Spleen (tissue), 11 donors: ENCODE measurements at regions not wholly inside any gene's neighbourhood (a gene's known extent, or its start where the extent isn't known, plus 50 kb on each side); places are given as distances from the start of the nearest gene placed in this dataset.

Experiments
- DNase-seq: peaks from one replicate; pipeline ENCODE4 v3.0.0-alpha.2; 2020
- H3K27ac ChIP-seq, 8 donors: fragments of 200-600 bp; sonication (generic) in 7 of 8; 1 replicate in 4 of 8; 2 replicates in 4 of 8; pipeline versions ENCODE4 v1.5.0 to v1.8.0; 2016 to 2021; ENCODE audit warnings: inconsistent platforms in 4 of 8, mild to moderate bottlenecking in 4 of 8, moderate library complexity in 1 of 8
- H3K27me3 ChIP-seq, 7 donors: fragments of 200-600 bp; sonication (generic) in 6 of 7; replicated peaks in 1 of 7; 1 replicate in 4 of 7; 2 replicates in 3 of 7; pipeline versions ENCODE4 v1.5.0 to v1.8.0; 2016 to 2021; ENCODE audit warnings: inconsistent platforms in 3 of 7, mild to moderate bottlenecking in 1 of 7
- H3K36me3 ChIP-seq, 6 donors: fragments of 200-600 bp; sonication (generic) in 5 of 6; 1 replicate in 4 of 6; 2 replicates in 2 of 6; pipeline versions ENCODE4 v1.5.0 to v1.8.0; 2016 to 2021; ENCODE audit warnings: inconsistent platforms in 2 of 6
- H3K4me1 ChIP-seq, 6 donors: fragments of 200-600 bp; sonication (generic) in 5 of 6; 1 replicate in 3 of 6; 2 replicates in 3 of 6; pipeline versions ENCODE4 v1.5.0 to v1.8.0; 2016 to 2021; ENCODE audit warnings: inconsistent platforms in 3 of 6
- H3K4me3 ChIP-seq, 8 donors: fragments of 200-600 bp; sonication (generic) in 7 of 8; 1 replicate in 4 of 8; 2 replicates in 4 of 8; pipeline versions ENCODE4 v1.5.0 to v1.8.0; 2016 to 2021; ENCODE audit warnings: inconsistent platforms in 4 of 8, mild to moderate bottlenecking in 4 of 8, moderate library complexity in 2 of 8
- H3K9me3 ChIP-seq, 8 donors: fragments of 200-600 bp; sonication (generic) in 7 of 8; 1 replicate in 4 of 8; 2 replicates in 4 of 8; pipeline versions ENCODE4 v1.5.0 to v1.8.0; 2016 to 2021; ENCODE audit warnings: inconsistent platforms in 4 of 8
- POLR2A ChIP-seq, 3 donors: fragments of 450-650 bp; IDR thresholded peaks; one replicate each; pipeline ENCODE4 v1.5.1; 2017; ENCODE audit warnings: antibody characterized with exemption in 3 of 3, mild to moderate bottlenecking in 1 of 3
- POLR2AphosphoS5 ChIP-seq, 3 donors: sonication (generic); formaldehyde crosslinking; IDR thresholded peaks; one replicate each; pipeline ENCODE4 v1.5.1; 2017; ENCODE audit warnings: antibody characterized with exemption in 3 of 3
- WGBS, 5 donors: extraction: QIAGEN DNeasy Blood & Tissue Kit in 3 of 5; methylation state at CpG; one replicate each; pipeline versions ENCODE4 v1.1.5 to v1.1.7; 2013 to 2018; 5-methylcytosine and 5-hydroxymethylcytosine counted together
- intact Hi-C: fragments of 100-400 bp; cut with DNase I; formaldehyde crosslinking; loops from one replicate; pipeline ENCODE4 v1.15.0; 2023; ENCODE audit warnings: low total_unique reads
- TF ChIP-seq, protein P1 (sequence below), 11 experiments: fragments of 200-600 bp in 7 of 11; fragments of 450-650 bp in 4 of 11; sonication (generic) in 4 of 11; IDR thresholded peaks in 8 of 11; conservative IDR thresholded peaks in 3 of 11; 1 replicate in 7 of 11; 2 replicates in 4 of 11; pipeline versions ENCODE4 v1.4.0 to v1.8.0; 2016 to 2021; ENCODE audit warnings: antibody characterized with exemption in 11 of 11, inconsistent platforms in 4 of 11, mild to moderate bottlenecking in 1 of 11
- donor health status: healthy with polysubstance abuse.
- donor health status: DM: no; HTN: no; CAD: no; lungs with moderate emphysema.
- donor health status: DM: no; HTN: no; CAD: no.
- donor health status: Bipolar disorder and iron deficiency.
- donor health status: healthy.
- donor health status: DM: no; HTN: no; CAD: no.
- donor health status: DM: yes; HTN: yes; CAD: no.

DNA sequence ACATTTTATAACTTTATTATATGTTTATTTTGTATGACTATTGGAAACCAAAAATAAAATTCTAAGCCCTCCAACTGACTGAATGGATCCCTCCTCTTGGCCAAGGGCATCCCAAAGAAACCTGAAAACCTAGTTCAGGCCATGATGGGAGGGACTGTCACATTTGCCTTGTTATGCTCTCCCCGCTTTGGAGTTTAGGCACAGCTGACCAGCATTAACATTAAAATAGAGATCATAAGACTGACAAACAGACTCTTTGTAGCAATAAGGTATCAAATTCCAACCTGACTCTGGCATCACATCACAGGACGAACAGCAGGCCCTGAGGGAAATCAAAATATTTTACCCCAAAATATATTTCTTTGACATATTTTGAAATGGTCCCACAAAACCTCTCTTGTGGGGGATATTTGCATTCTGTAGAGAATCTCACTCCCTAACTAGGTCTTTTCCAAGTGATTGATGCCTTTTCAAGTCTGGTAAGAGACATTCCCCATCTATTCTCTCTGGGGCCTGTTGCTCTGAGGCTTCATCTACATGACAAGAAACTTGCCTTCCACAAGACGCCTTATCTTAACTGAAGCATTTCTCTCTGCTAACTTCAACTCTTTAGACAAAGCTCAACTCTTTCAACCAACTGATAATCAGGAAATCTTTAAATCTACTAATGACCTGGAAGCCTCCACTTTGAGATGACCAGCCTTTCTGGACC lies 81.8 kb upstream of the PRR23E start:
- TF ChIP-seq POLR2AphosphoS5 (IDR thresholded peaks at IDR 0.05), result no peak
- TF ChIP-seq POLR2A (IDR thresholded peaks at IDR 0.05), result no peak
- TF ChIP-seq, protein P1, sequence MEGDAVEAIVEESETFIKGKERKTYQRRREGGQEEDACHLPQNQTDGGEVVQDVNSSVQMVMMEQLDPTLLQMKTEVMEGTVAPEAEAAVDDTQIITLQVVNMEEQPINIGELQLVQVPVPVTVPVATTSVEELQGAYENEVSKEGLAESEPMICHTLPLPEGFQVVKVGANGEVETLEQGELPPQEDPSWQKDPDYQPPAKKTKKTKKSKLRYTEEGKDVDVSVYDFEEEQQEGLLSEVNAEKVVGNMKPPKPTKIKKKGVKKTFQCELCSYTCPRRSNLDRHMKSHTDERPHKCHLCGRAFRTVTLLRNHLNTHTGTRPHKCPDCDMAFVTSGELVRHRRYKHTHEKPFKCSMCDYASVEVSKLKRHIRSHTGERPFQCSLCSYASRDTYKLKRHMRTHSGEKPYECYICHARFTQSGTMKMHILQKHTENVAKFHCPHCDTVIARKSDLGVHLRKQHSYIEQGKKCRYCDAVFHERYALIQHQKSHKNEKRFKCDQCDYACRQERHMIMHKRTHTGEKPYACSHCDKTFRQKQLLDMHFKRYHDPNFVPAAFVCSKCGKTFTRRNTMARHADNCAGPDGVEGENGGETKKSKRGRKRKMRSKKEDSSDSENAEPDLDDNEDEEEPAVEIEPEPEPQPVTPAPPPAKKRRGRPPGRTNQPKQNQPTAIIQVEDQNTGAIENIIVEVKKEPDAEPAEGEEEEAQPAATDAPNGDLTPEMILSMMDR (IDR thresholded peaks at IDR 0.05 in 8 of 11, conservative IDR thresholded peaks at IDR 0.05 in 3 of 11), result no peak
- intact Hi-C loops, result no loop called here
- Histone ChIP-seq H3K36me3 (no peaks in the 10 kb centered on the region), H3K27ac (no peak overlapping the region), H3K9me3 (peaks cover 2 to 29% (median 28%) of the 10 kb centered on the region in 8 donors), H3K4me1 (no peaks in the 10 kb centered on the region), H3K27me3 (no peaks in the 10 kb centered on the region), H3K4me3 (no peak overlapping the region)
- WGBS, 5 donors, result 65 to 81% (median 69%) methylated on average over 3 of the region's 3 CpGs
- DNase-seq, result no peak

DNA sequence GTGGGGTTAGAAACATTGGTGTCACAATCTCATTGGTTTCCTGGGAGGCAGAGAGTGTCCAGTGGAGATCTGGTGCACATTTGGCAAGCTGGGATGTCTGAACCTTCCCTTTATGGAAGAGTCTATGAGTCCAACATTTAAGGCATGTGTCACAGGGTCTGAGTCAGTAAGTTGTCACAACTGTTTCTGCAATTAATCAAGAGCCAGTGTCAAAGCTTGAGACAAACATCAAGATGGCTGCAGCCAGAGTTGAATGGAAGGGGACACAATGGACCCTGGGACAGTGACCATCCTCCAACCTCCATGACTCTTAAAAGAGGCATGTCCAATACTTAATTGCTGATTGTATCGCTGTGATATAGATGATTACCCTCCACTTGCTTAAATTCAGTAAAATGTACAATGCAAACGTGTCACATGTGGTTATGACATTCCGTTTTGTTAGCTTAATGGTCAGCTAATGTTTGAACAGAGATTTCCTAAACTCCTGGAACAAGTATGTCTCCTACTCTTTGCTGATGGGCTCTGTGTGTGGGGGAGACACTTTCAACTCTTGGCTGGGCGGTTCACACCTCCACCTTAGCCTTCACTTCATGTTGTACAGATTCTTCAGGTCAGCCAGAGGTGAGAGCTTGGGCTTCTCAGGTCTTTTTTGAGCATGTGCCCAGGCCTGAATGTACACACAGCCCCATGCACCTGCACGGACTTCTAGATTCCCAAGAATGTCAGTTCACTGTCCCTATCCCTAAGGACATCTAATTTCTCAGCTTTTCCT lies 79.9 kb upstream of the PRR23E start:
- H3K27me3 ChIP-seq, result no peaks in the 10 kb centered on the region
- H3K36me3 ChIP-seq, result no peaks in the 10 kb centered on the region
- no peak for DNase-seq
- peaks cover 2 to 29% (median 28%) of the 10 kb centered on the region in 8 donors for H3K9me3 ChIP-seq
- intact Hi-C loops, result no loop called here
- no peaks in the 10 kb centered on the region for H3K4me1 ChIP-seq
- 58 to 70% (median 61%) methylated on average over 5 of the region's 5 CpGs for WGBS, 5 donors
- no peak overlapping the region for H3K27ac ChIP-seq
- H3K4me3 ChIP-seq, result no peak overlapping the region
- TF ChIP-seq, protein P1 (IDR thresholded peaks at IDR 0.05 in 8 of 11, conservative IDR thresholded peaks at IDR 0.05 in 3 of 11), result no peak
- TF ChIP-seq POLR2AphosphoS5 (IDR thresholded peaks at IDR 0.05) (no peak), POLR2A (IDR thresholded peaks at IDR 0.05) (no peak)

DNA sequence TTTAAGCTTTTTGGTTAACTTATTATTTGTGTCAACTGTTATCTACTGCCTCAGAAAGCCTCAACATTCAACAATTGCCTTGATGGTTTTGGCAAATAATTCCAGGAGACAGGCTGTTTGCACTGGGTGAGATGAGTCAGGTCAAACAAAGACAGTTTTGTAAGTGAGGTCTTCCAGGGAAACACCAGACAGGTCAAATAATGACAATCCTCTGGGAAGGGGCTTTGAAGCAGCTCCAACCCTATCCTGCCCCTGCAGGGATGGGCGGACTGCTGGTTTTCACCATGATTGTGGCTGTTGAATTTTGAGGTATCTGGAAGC lies 79.4 kb upstream of the PRR23E start:
- peaks cover 2 to 29% (median 28%) of the 10 kb centered on the region in 8 donors for H3K9me3 ChIP-seq
- 70 to 93% (median 77%) methylated on average over 1 of the region's 1 CpG for WGBS, 5 donors
- TF ChIP-seq POLR2AphosphoS5 (IDR thresholded peaks at IDR 0.05) (no peak), POLR2A (IDR thresholded peaks at IDR 0.05) (no peak)
- TF ChIP-seq, protein P1 (IDR thresholded peaks at IDR 0.05 in 8 of 11, conservative IDR thresholded peaks at IDR 0.05 in 3 of 11), result no peak

DNA sequence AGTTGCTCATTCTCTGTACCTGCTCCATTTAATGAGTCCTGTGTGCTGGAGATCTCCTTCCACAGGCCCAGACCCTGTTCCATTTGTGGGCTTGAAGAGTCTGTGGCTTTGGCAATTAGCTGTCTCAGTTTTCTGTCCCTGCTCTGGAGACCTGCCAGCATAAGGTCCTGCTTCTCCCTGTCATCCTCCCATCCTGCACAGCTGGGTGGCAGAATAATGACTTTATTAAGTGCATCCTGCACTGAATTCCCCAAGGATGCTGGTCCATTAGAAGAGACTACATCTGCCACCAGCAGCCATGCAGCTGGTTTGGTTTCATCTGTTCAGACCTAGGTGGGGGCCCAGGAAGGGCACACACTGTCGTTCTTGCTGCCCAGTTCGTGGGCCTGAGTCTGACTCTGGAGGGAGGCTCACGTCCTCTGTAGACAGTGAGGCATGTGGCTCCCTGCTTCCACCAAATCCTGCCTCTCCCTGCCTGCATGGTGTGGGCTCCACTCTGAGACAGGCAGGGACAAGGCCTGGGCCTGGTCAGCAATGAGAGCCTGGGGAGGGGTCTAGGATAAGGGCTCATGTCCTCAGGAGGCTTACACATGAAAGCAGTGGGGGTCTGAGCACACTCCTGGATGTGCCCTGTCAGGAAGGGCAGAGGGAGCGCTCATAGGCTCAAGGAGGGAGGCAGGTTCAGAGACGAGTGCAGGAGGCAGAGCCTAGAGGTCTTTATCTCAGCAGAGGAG lies 78.4 kb upstream of the PRR23E start:
- no peaks in the 10 kb centered on the region for H3K4me1 ChIP-seq
- TF ChIP-seq POLR2A (IDR thresholded peaks at IDR 0.05), result no peak
- TF ChIP-seq POLR2AphosphoS5 (IDR thresholded peaks at IDR 0.05), result no peak
- TF ChIP-seq, protein P1 (IDR thresholded peaks at IDR 0.05 in 8 of 11, conservative IDR thresholded peaks at IDR 0.05 in 3 of 11), result no peak
- H3K27ac ChIP-seq, result no peak overlapping the region
- WGBS, 5 donors, result 61 to 76% (median 75%) methylated on average over 5 of the region's 5 CpGs
- H3K27me3 ChIP-seq, result no peaks in the 10 kb centered on the region
- H3K9me3 ChIP-seq, result peaks cover 2 to 29% (median 28%) of the 10 kb centered on the region in 8 donors
- H3K36me3 ChIP-seq, result no peaks in the 10 kb centered on the region
- no peak overlapping the region for H3K4me3 ChIP-seq
- no peak for DNase-seq
- intact Hi-C loops, result no loop called here

More for the DNA sequence above, 79.4 kb upstream of the PRR23E start:
- no peaks in the 10 kb centered on the region for H3K36me3 ChIP-seq
- no peak overlapping the region for H3K4me3 ChIP-seq
- intact Hi-C loops, result no loop called here
- no peak overlapping the region for H3K27ac ChIP-seq
- H3K27me3 ChIP-seq, result no peaks in the 10 kb centered on the region
- no peak for DNase-seq
- no peaks in the 10 kb centered on the region for H3K4me1 ChIP-seq
